K562 (cell line): ENCODE measurements at regions not wholly inside any gene's neighbourhood (a gene's known extent, or its start where the extent isn't known, plus 50 kb on each side); places are given as distances from the start of the nearest gene placed in this dataset.
A peak's percentile ranks its signal among the peaks of the same experiment; 100 is the strongest.

Experiments used
- CEBPB ChIP-seq: fragments of 450-650 bp; IDR thresholded peaks from 2 replicates; pipeline ENCODE4 v1.6.1; 2016; ENCODE audit warnings: missing genetic modification characterization, missing compliant biosample characterization
- CHD1 ChIP-seq: fragments of 200-600 bp; sonication (generic); IDR thresholded peaks from one replicate; pipeline ENCODE4 v1.6.1; 2012; ENCODE audit warnings: mild to moderate bottlenecking, moderate library complexity, low read length, inconsistent platforms
- HBP1 ChIP-seq: fragments of 450-650 bp; formaldehyde crosslinking; IDR thresholded peaks from 2 replicates; pipeline ENCODE4 v1.4.0; 2022; ENCODE audit warnings: missing genetic modification characterization
- HIVEP1 ChIP-seq: fragments of 250-450 bp; sonication (Bioruptor Pico); IDR thresholded peaks from 2 replicates; pipeline ENCODE4 v1.4.0; 2020; ENCODE audit warnings: mild to moderate bottlenecking
- HMG20A ChIP-seq: fragments of 450-650 bp; formaldehyde crosslinking; conservative IDR thresholded peaks from 2 replicates; pipeline ENCODE4 v1.4.0; 2020; ENCODE audit warnings: mild to moderate bottlenecking, mixed read lengths
- HNRNPK ChIP-seq: fragments of 200-400 bp; formaldehyde crosslinking; IDR thresholded peaks from one replicate; pipeline ENCODE4 v1.6.1; 2018; ENCODE audit warnings: mild to moderate bottlenecking, low read depth, low read length; ENCODE audit not compliant: poor library complexity, severe bottlenecking
- MAZ ChIP-seq, 2 experiments: fragments of 450-650 bp in 1 of 2; sonication (generic) in 1 of 2; formaldehyde crosslinking; IDR thresholded peaks in 1 of 2; conservative IDR thresholded peaks in 1 of 2; 2 replicates each; pipeline versions ENCODE4 v1.4.0 to v1.5.0; 2020; ENCODE audit warnings: mild to moderate bottlenecking in 1 of 2, missing genetic modification reagents in 1 of 2
- MXD1 ChIP-seq: fragments of 250-450 bp; sonication (Bioruptor Pico); IDR thresholded peaks from 2 replicates; pipeline ENCODE4 v1.8.0; 2021; ENCODE audit warnings: borderline replicate concordance, mild to moderate bottlenecking, moderate library complexity; ENCODE audit not compliant: poor library complexity, severe bottlenecking
- NFIX ChIP-seq: fragments of 250-450 bp; sonication (Bioruptor Pico); IDR thresholded peaks from 2 replicates; pipeline ENCODE4 v1.4.0; 2020; ENCODE audit warnings: low read depth, mild to moderate bottlenecking, moderate library complexity
- PHF8 ChIP-seq: fragments of 200-600 bp; sonication (generic); IDR thresholded peaks from 2 replicates; pipeline ENCODE4 v1.6.1; 2012; ENCODE audit warnings: mixed run types, mild to moderate bottlenecking, inconsistent platforms, low read length, moderate library complexity, borderline replicate concordance
- SIN3B ChIP-seq: fragments of 450-650 bp; IDR thresholded peaks from 2 replicates; pipeline ENCODE4 v1.6.1; 2017; ENCODE audit warnings: low read depth, mild to moderate bottlenecking, moderate library complexity
- SIX5 ChIP-seq, 2 experiments: IDR thresholded peaks; 2 replicates each; pipeline ENCODE4 v1.6.1; 2011; ENCODE audit warnings: low read length in 2 of 2, borderline replicate concordance in 1 of 2, low read depth in 1 of 2, mild to moderate bottlenecking in 1 of 2, moderate library complexity in 1 of 2; ENCODE audit not compliant: insufficient read depth in 1 of 2
- TAL1 ChIP-seq: fragments of 450-650 bp; IDR thresholded peaks from 2 replicates; pipeline ENCODE4 v1.6.1; 2016; ENCODE audit warnings: mild to moderate bottlenecking
- TFE3 ChIP-seq: fragments of 450-650 bp; formaldehyde crosslinking; IDR thresholded peaks from 2 replicates; pipeline ENCODE4 v1.4.0; 2020; ENCODE audit warnings: mild to moderate bottlenecking, mixed read lengths
- THRB ChIP-seq: fragments of 450-650 bp; formaldehyde crosslinking; conservative IDR thresholded peaks from 2 replicates; pipeline ENCODE4 v1.4.0; 2022; ENCODE audit warnings: mild to moderate bottlenecking, missing genetic modification characterization
- ZKSCAN3 ChIP-seq: fragments of 250-450 bp; sonication (Bioruptor Pico); IDR thresholded peaks from 2 replicates; pipeline ENCODE4 v1.4.0; 2020
- ZMIZ1 ChIP-seq, 2 experiments: fragments of 150-350 bp in 1 of 2; IDR thresholded peaks; 2 replicates each; pipeline ENCODE4 v1.6.1; 2012 to 2016; ENCODE audit warnings: low read depth in 2 of 2, low read length in 2 of 2, mild to moderate bottlenecking in 1 of 2, moderate library complexity in 1 of 2
- ZNF146 ChIP-seq: IDR thresholded peaks from one replicate; pipeline ENCODE4 v1.6.1; 2018; ENCODE audit warnings: missing compliant biosample characterization; ENCODE audit not compliant: unreplicated experiment
- ZNF3 ChIP-seq: fragments of 250-450 bp; sonication (Bioruptor Pico); IDR thresholded peaks from 2 replicates; pipeline ENCODE4 v1.5.0; 2021; ENCODE audit warnings: mild to moderate bottlenecking, moderate library complexity

- TF ChIP-seq THRB (CRISPR knock-in tag) (peak; percentile 99), MXD1 (CRISPR knock-in tag) (no peak), CHD1 (no peak), TAL1 (no peak), TFE3 (CRISPR knock-in tag) (no peak; the same call in 1 of the 2 replicates), ZMIZ1 (IDR thresholded peaks at IDR 0.05; ENCODE audit: low read depth in 2 of 2, low read length in 2 of 2) (no peak), CEBPB (tag) (no peak), HBP1 (CRISPR knock-in tag) (peak; percentile 99), SIX5 (IDR thresholded peaks at IDR 0.05; ENCODE audit: borderline replicate concordance in 1 of 2, insufficient read depth in 1 of 2, low read depth in 1 of 2, low read length in 2 of 2) (no peak), ZKSCAN3 (CRISPR knock-in tag) (peak; percentile 61; the same call in 1 of the 2 replicates), MAZ (CRISPR knock-in tag; conservative IDR thresholded peaks at IDR 0.05 in 1 of 2, IDR thresholded peaks at IDR 0.05 in 1 of 2) (peak in 1 of 2 experiments; percentile 93; a peak in 2 of 4 replicates), ZNF3 (no peak), HNRNPK (no peak), ZNF146 (CRISPR knock-in tag) (no peak), PHF8 (no peak), NFIX (CRISPR knock-in tag) (peak; percentile 46), HIVEP1 (CRISPR knock-in tag) (peak; percentile 95), SIN3B (no peak), HMG20A (CRISPR knock-in tag) (no peak; the same call in 1 of the 2 replicates)
These were observed 58.9 kb upstream of the SAMD5 start (continued) for GRCh38 chr6:147449405-147450161.
